OCI-LY1 (cell line): ENCODE measurements at regions not wholly inside any gene's neighbourhood (a gene's known extent, or its start where the extent isn't known, plus 50 kb on each side); places are given as distances from the start of the nearest gene placed in this dataset.

Experiments used
- H2AFZ ChIP-seq: fragments of 200-600 bp; sonication (generic), shearing (Covaris generic); 2 replicates; pipeline ENCODE4 v1.6.0; 2014; ENCODE audit warnings: antibody characterized with exemption, mild to moderate bottlenecking, low read length
- H3F3A ChIP-seq: fragments of 200-600 bp; sonication (generic), shearing (Covaris generic); 2 replicates; pipeline ENCODE4 v1.6.0; 2014; ENCODE audit warnings: mild to moderate bottlenecking, antibody characterized with exemption, low read length, moderate library complexity; ENCODE audit not compliant: insufficient read depth
- H3K27ac ChIP-seq: fragments of 200-600 bp; sonication (generic); 2 replicates; pipeline ENCODE4 v1.5.1; 2014; ENCODE audit warnings: low read length, mixed run types, mild to moderate bottlenecking, low read depth; ENCODE audit not compliant: poor library complexity, severe bottlenecking
- H3K27me3 ChIP-seq: fragments of 200-600 bp; sonication (generic); 2 replicates; pipeline ENCODE4 v1.6.0; 2014; ENCODE audit warnings: antibody characterized with exemption, mild to moderate bottlenecking, low read length, moderate library complexity; ENCODE audit not compliant: insufficient read depth
- H3K36me3 ChIP-seq: fragments of 200-600 bp; sonication (generic); 2 replicates; pipeline ENCODE4 v1.6.1; 2014; ENCODE audit warnings: mild to moderate bottlenecking, antibody characterized with exemption, low read length, moderate library complexity, mixed read lengths; ENCODE audit not compliant: insufficient read depth
- H3K4me1 ChIP-seq: fragments of 200-600 bp; sonication (generic); 2 replicates; pipeline ENCODE4 v1.5.1; 2014; ENCODE audit warnings: mild to moderate bottlenecking, low read length, moderate library complexity; ENCODE audit not compliant: insufficient read depth, severe bottlenecking
- H3K4me2 ChIP-seq: fragments of 200-600 bp; sonication (generic), shearing (Covaris generic); 2 replicates; pipeline ENCODE4 v1.6.1; 2014; ENCODE audit warnings: low read length
- H3K4me3 ChIP-seq: fragments of 200-600 bp; sonication (generic); 2 replicates; pipeline ENCODE4 v1.5.1; 2014; ENCODE audit warnings: low read length, low read depth, mild to moderate bottlenecking, mixed read lengths; ENCODE audit not compliant: poor library complexity, severe bottlenecking
- H3K79me2 ChIP-seq: fragments of 200-600 bp; shearing (Covaris generic); 2 replicates; pipeline ENCODE4 v1.6.1; 2016; ENCODE audit warnings: mixed run types, low read length, mixed read lengths; ENCODE audit not compliant: insufficient read depth
- H3K9ac ChIP-seq: fragments of 200-600 bp; sonication (generic), shearing (Covaris generic); 2 replicates; pipeline ENCODE4 v1.6.1; 2014; ENCODE audit warnings: mild to moderate bottlenecking, low read length, mixed read lengths
- H3K9me2 ChIP-seq: fragments of 200-600 bp; sonication (generic), shearing (Covaris generic); 2 replicates; pipeline ENCODE4 v1.6.1; 2014; ENCODE audit warnings: low read depth, mild to moderate bottlenecking, low read length, mixed read lengths
- H3K9me3 ChIP-seq: fragments of 200-600 bp; shearing (Covaris generic); 2 replicates; pipeline ENCODE4 v1.6.1; 2014; ENCODE audit warnings: low read length, mixed read lengths
- H4K20me1 ChIP-seq: fragments of 200-600 bp; sonication (generic), shearing (Covaris generic); 2 replicates; pipeline ENCODE4 v1.6.0; 2016; ENCODE audit warnings: mild to moderate bottlenecking, low read length; ENCODE audit not compliant: insufficient read depth
- CTCF ChIP-seq: fragments of 200-600 bp; sonication (generic), shearing (Covaris generic); IDR thresholded peaks from 2 replicates; pipeline ENCODE4 v1.5.1; 2017; ENCODE audit warnings: mild to moderate bottlenecking, antibody characterized with exemption, low read length, moderate library complexity, mixed read lengths
- EZH2 ChIP-seq: fragments of 200-600 bp; sonication (generic), shearing (Covaris generic); IDR thresholded peaks from 2 replicates; pipeline ENCODE4 v1.8.0; 2017; ENCODE audit warnings: borderline replicate concordance, mixed run types, mild to moderate bottlenecking, antibody characterized with exemption, low read length, moderate library complexity, mixed read lengths

DNA sequence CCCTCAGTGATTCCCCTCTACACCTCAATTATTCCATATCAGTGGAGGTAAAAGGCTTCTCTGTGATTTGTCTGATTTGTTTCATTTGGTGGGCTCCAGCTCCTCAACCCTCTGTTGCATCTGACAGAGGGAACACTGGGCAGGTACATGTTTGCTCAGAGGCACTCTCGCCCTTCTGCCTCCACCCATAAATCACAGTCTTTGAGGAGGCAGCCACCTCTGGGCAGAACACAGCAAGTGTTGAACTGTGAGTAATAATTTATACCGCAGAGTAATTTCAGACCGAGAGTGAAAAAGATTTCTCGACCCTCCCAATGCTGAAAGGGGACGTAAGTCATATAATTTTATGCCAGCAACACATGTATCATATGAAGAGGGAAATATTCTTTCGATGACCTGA lies 330.1 kb upstream of the PBX1 start:
- no peak overlapping the region for H2AFZ ChIP-seq
- no peaks in the 10 kb centered on the region for H3F3A ChIP-seq
- H3K36me3 ChIP-seq = no peaks in the 10 kb centered on the region
- no peak for TF ChIP-seq CTCF
- TF ChIP-seq EZH2 = no peak
- H3K9ac ChIP-seq = no peak overlapping the region
- no peaks in the 10 kb centered on the region for H3K79me2 ChIP-seq
- no peaks in the 10 kb centered on the region for H3K4me1 ChIP-seq
- no peaks in the 10 kb centered on the region for H3K9me2 ChIP-seq
- no peak overlapping the region for H3K4me2 ChIP-seq
- H3K9me3 ChIP-seq = no peaks in the 10 kb centered on the region
- H3K27me3 ChIP-seq = no peaks in the 10 kb centered on the region
- H4K20me1 ChIP-seq = no peaks in the 10 kb centered on the region
- no peak overlapping the region for H3K4me3 ChIP-seq
- no peak overlapping the region for H3K27ac ChIP-seq

- Histone ChIP-seq H3K27me3 (no peaks in the 10 kb centered on the region), H3K9me2 (no peaks in the 10 kb centered on the region), H3K4me3 (no peak overlapping the region), H3K79me2 (no peaks in the 10 kb centered on the region), H3K9ac (no peak overlapping the region), H3K4me1 (no peaks in the 10 kb centered on the region), H3K36me3 (no peaks in the 10 kb centered on the region), H3K27ac (no peak overlapping the region), H4K20me1 (no peaks in the 10 kb centered on the region), H3F3A (no peaks in the 10 kb centered on the region), H2AFZ (no peak overlapping the region), H3K4me2 (no peak overlapping the region), H3K9me3 (no peaks in the 10 kb centered on the region)
- TF ChIP-seq EZH2 (no peak), CTCF (no peak)
These were observed 325.8 kb upstream of the PBX1 start for GRCh38 chr1:164233149-164233548.

GRCh38 chr1:164240081-164240480 lies 318.9 kb upstream of the PBX1 start:
- Histone ChIP-seq H3K4me3 (no peak overlapping the region), H3K9ac (no peak overlapping the region), H3K27me3 (no peaks in the 10 kb centered on the region), H3K4me1 (no peaks in the 10 kb centered on the region), H3K27ac (no peak overlapping the region), H3K9me2 (no peaks in the 10 kb centered on the region), H3K9me3 (no peaks in the 10 kb centered on the region), H3F3A (no peaks in the 10 kb centered on the region), H3K79me2 (no peaks in the 10 kb centered on the region), H3K4me2 (no peak overlapping the region), H2AFZ (no peak overlapping the region), H3K36me3 (no peaks in the 10 kb centered on the region), H4K20me1 (no peaks in the 10 kb centered on the region)
- no peak for TF ChIP-seq EZH2
- TF ChIP-seq CTCF = peak; percentile 26
